Esophagus squamous epithelium (tissue), 4 donors: ENCODE measurements at regions not wholly inside any gene's neighbourhood (a gene's known extent, or its start where the extent isn't known, plus 50 kb on each side); places are given as distances from the start of the nearest gene placed in this dataset.

Experiments
- POLR2A ChIP-seq, 4 donors: fragments of 450-650 bp; IDR thresholded peaks; one replicate each; pipeline ENCODE4 v1.6.1; 2017; ENCODE audit warnings: antibody characterized with exemption in 4 of 4, mild to moderate bottlenecking in 4 of 4, moderate library complexity in 3 of 4
- TF ChIP-seq, protein P1 (sequence below), 6 experiments: fragments of 450-650 bp in 4 of 6; fragments of 200-600 bp in 2 of 6; sonication (generic) in 2 of 6; IDR thresholded peaks; one replicate each; pipeline ENCODE4 v1.5.1; 2016 to 2019; ENCODE audit warnings: antibody characterized with exemption in 6 of 6, mild to moderate bottlenecking in 4 of 6, moderate library complexity in 4 of 6

DNA sequence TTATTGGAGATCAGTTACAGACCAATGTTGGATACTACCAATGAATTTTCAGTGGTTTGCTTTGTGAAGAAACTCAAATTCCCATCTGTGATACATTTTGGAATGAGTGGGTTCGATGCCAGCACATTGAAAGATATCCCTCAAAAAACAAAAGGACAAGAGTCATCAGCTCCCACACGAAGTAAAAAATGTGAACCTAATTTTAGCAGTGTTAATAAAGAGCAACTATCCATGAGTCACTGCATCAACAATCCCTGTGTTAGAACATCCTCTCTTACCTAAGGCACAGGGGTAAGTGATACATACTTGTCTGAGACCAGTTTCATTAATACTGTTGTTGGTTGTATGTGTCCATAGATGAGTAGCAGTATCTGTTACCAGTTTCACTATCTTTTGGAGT is 551.8 kb upstream of the SOX11 start:
- TF ChIP-seq, protein P1, sequence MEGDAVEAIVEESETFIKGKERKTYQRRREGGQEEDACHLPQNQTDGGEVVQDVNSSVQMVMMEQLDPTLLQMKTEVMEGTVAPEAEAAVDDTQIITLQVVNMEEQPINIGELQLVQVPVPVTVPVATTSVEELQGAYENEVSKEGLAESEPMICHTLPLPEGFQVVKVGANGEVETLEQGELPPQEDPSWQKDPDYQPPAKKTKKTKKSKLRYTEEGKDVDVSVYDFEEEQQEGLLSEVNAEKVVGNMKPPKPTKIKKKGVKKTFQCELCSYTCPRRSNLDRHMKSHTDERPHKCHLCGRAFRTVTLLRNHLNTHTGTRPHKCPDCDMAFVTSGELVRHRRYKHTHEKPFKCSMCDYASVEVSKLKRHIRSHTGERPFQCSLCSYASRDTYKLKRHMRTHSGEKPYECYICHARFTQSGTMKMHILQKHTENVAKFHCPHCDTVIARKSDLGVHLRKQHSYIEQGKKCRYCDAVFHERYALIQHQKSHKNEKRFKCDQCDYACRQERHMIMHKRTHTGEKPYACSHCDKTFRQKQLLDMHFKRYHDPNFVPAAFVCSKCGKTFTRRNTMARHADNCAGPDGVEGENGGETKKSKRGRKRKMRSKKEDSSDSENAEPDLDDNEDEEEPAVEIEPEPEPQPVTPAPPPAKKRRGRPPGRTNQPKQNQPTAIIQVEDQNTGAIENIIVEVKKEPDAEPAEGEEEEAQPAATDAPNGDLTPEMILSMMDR (IDR thresholded peaks at IDR 0.05): no peak
- no peak for TF ChIP-seq POLR2A (IDR thresholded peaks at IDR 0.05)
